BLaER1 treated with 17β-estradiol and CSF1 and Interleukin-3, amounts not matched to agents 10 nM and 100 nM (cell line): ENCODE measurements at regions not wholly inside any gene's neighbourhood (a gene's known extent, or its start where the extent isn't known, plus 50 kb on each side); places are given as distances from the start of the nearest gene placed in this dataset.
A peak's percentile ranks its signal among the peaks of the same experiment; 100 is the strongest.

ENCODE experiments used
- H3K27ac ChIP-seq, 11 experiments: shearing (Covaris generic); formaldehyde crosslinking; 2 replicates each; pipeline ENCODE4 v1.8.1; 2022
- H3K27me3 ChIP-seq, 11 experiments: shearing (Covaris generic); formaldehyde crosslinking; 2 replicates each; pipeline ENCODE4 v1.8.1; 2022
- H3K36me3 ChIP-seq, 11 experiments: shearing (Covaris generic); formaldehyde crosslinking; 2 replicates each; pipeline ENCODE4 v1.8.1; 2022
- H3K4me1 ChIP-seq, 10 experiments: shearing (Covaris generic); formaldehyde crosslinking; 2 replicates each; pipeline ENCODE4 v1.8.1; 2022
- H3K4me2 ChIP-seq, 11 experiments: shearing (Covaris generic); formaldehyde crosslinking; 2 replicates each; pipeline ENCODE4 v1.8.1; 2022
- H3K4me3 ChIP-seq, 10 experiments: shearing (Covaris generic); formaldehyde crosslinking; 2 replicates each; pipeline ENCODE4 v1.8.1; 2022
- H3K9ac ChIP-seq, 11 experiments: shearing (Covaris generic); formaldehyde crosslinking; 2 replicates each; pipeline ENCODE4 v1.8.1; 2022
- H3K9me3 ChIP-seq, 11 experiments: shearing (Covaris generic); formaldehyde crosslinking; replicated peaks in 1 of 11; 2 replicates each; pipeline ENCODE4 v1.8.1; 2022
- H4K20me1 ChIP-seq, 11 experiments: shearing (Covaris generic); formaldehyde crosslinking; 2 replicates each; pipeline ENCODE4 v1.8.1; 2022
- Cebpa-rat ChIP-seq, 11 experiments: shearing (Covaris generic); IDR thresholded peaks; 2 replicates each; pipeline ENCODE4 v1.8.1; 2022

DNA sequence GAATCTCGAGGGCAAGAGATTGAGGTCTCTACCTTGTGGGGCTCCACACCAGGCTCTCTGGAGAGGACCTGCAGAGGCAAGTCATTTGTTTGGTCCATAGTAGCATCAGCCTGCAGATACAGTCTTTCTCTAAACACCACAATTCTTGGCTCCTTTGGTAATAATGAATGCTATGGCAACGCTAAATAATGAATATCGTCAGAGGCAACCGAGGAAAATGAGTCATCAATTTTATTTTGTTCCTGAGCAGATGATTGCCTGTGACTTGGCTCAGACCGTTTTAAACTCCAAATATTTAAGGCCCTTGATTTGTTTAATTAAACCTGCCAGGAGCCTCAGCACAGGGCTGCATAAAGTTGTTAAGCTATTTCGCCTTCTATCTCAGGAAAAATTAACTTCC is 924.1 kb upstream of the TMEM132C start:
- Histone ChIP-seq H4K20me1 (no peaks in the 10 kb centered on the region), H3K4me1 (no peaks in the 10 kb centered on the region), H3K9me3 (peaks cover 0 to 18% (median 11%) of the 10 kb centered on the region in 11 experiments; a peak in 15 of 22 replicates), H3K36me3 (no peaks in the 10 kb centered on the region), H3K9ac (no peak overlapping the region), H3K27ac (no peak overlapping the region), H3K27me3 (no peaks in the 10 kb centered on the region), H3K4me3 (no peak overlapping the region), H3K4me2 (no peak overlapping the region)
- no peak for TF ChIP-seq Cebpa-rat (IDR thresholded peaks at IDR 0.05)

DNA sequence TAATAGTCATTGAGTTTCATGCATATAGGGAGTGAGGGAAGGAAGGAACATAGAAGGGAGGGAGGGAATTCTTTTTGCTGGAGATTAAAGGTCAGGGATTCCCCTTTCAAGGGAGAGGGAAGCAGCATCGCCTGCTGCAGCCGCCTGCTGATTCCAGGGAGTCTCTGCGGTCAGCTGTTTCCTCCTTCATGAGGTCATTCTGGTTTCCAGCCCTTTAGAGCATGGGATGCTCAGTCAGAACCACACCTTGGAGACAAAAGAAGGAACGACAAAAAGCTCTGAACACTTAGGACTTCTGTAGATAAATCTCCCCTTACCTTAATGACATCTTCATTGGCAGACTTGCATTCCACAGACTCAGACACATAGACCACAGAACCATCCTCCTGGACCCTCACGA is 923.0 kb upstream of the TMEM132C start:
- H3K9ac ChIP-seq: no peak overlapping the region
- H3K27ac ChIP-seq: no peak overlapping the region
- H3K4me3 ChIP-seq: no peak overlapping the region
- no peaks in the 10 kb centered on the region for H3K4me1 ChIP-seq
- no peaks in the 10 kb centered on the region for H3K36me3 ChIP-seq
- peaks cover 0 to 18% (median 11%) of the 10 kb centered on the region in 11 experiments; a peak in 15 of 22 replicates for H3K9me3 ChIP-seq
- H4K20me1 ChIP-seq: no peaks in the 10 kb centered on the region
- H3K27me3 ChIP-seq: no peaks in the 10 kb centered on the region
- H3K4me2 ChIP-seq: no peak overlapping the region; a peak in 1 of 22 replicates
- no peak for TF ChIP-seq Cebpa-rat (IDR thresholded peaks at IDR 0.05)

DNA sequence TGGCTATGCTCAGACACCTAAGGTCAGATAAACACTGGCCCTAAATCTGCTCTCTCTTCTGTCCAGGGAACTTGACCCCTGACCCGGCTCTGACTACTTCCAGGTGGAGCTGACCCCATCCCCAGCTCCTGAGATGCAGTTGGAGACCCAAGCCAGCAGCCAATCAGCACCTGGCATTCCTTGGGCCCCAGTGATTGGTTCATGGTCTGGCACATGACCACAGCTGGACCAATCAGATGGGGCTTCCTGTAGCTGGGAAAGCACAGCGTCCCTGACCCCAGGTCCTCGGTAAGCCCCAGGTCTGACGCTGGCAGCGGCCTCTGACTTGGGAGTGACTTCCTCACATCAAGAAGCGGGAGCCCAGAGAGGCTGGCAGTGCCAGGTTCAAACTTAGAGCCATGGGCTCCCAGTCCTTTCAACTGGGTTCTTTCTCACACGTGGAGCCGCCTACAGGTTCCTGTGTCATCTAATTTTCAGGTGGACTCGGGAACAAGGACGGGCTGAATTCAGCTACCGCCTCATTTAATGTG is 915.4 kb upstream of the TMEM132C start:
- H3K27me3 ChIP-seq: no peaks in the 10 kb centered on the region
- H3K36me3 ChIP-seq: no peaks in the 10 kb centered on the region; a peak in 1 of 22 replicates
- H3K4me2 ChIP-seq: no peak overlapping the region
- H3K9ac ChIP-seq: no peak overlapping the region
- TF ChIP-seq Cebpa-rat (IDR thresholded peaks at IDR 0.05): no peak
- H3K4me1 ChIP-seq: no peaks in the 10 kb centered on the region
- no peaks in the 10 kb centered on the region for H4K20me1 ChIP-seq
- peaks cover 23 to 38% (median 27%) of the 10 kb centered on the region in 11 experiments for H3K9me3 ChIP-seq
- H3K4me3 ChIP-seq: no peak overlapping the region
- no peak overlapping the region for H3K27ac ChIP-seq

DNA sequence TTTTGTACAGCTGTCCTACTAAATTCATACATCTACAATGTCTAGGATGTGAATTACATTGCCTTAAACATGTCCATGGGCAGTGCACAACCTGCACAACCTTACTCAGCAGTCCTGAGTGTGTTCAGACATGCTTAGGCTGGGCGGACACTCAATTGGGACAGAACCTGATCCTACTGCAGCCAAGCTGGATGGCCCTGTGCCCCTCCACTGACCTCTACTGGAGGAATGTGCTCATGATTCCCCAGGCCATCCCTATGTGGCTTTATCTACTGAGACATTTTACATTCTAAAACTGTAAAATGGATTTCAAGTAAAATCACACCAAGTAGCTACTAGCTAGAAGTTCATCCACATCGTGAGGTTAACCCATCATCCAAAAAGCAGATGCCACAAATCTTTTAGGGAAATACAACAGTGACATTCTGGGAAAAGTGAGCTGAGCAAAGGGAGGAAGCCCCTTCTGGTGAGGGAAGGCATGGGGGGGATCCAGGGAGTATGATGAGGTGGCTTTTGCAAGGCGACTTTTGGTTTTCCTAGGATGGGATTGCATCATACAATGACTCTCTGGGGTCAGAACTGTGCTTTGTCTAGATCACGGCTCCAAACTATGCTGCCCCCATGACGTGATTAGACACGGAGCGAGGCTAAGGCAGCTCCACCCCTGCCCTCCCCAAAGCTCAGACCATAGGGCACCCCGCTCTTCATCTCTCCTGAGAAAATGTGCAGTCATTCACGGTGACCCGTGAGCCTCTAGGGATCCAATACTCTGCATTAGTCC is 911.7 kb upstream of the TMEM132C start:
- Histone ChIP-seq H3K27me3 (no peaks in the 10 kb centered on the region), H4K20me1 (no peaks in the 10 kb centered on the region)
- TF ChIP-seq Cebpa-rat (IDR thresholded peaks at IDR 0.05): peak in 2 of 11 experiments; percentile 17 to 24; a peak in 1 of 22 replicates

DNA sequence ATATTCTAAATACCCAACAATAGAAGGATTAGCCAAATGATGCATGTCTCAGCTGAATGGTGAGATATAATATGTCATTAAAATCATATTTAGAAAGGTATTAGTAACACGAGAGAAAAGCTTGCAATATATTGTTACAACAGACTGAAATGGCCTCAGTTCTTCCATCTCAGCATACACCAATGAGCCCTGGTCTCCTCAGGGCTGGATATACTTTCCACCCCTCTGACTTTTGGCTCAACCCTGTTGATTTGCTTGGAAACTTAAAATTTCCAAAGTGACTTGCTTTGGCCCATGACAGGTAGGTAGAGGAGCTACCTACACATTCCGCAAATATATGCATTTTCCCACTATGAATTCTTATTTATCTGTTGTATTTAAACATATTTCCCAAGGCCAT is 908.1 kb upstream of the TMEM132C start:
- no peak overlapping the region for H3K27ac ChIP-seq

More for the DNA sequence above, 911.7 kb upstream of the TMEM132C start:
- H3K27ac ChIP-seq: no peak overlapping the region
- no peak overlapping the region for H3K4me3 ChIP-seq
- H3K9ac ChIP-seq: no peak overlapping the region
- no peaks in the 10 kb centered on the region; a peak in 1 of 22 replicates for H3K36me3 ChIP-seq
- no peak overlapping the region for H3K4me2 ChIP-seq
- no peaks in the 10 kb centered on the region for H3K4me1 ChIP-seq
- peaks cover 13 to 18% (median 17%) of the 10 kb centered on the region in 11 experiments for H3K9me3 ChIP-seq

DNA sequence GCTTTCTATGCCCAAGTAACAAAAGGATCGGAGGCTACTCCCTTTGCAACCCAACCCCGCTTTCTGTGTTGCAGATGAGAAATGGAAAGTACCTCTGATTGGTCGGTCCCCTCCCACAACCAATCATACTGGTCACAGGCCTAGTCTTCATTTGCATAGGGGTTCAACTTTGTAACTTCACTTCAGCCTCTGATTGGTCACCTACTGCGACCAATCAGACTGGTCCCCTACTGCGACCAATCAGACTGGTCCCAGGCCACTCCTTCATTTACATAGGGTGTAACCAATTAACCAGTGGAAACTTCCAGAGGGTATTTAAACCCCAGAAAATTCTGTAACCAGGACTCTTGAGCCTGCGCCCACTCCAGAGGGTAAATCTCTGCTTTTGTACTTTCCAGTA is 906.4 kb upstream of the TMEM132C start:
- no peak overlapping the region for H3K27ac ChIP-seq
- H3K27me3 ChIP-seq: no peaks in the 10 kb centered on the region
- H3K4me2 ChIP-seq: no peak overlapping the region
- no peak overlapping the region for H3K9ac ChIP-seq
- H3K4me1 ChIP-seq: no peaks in the 10 kb centered on the region
- peaks cover 0 to 6% (median 0%) of the 10 kb centered on the region in 11 experiments; a peak in 4 of 22 replicates for H3K9me3 ChIP-seq
- no peaks in the 10 kb centered on the region for H3K36me3 ChIP-seq
- no peak for TF ChIP-seq Cebpa-rat (IDR thresholded peaks at IDR 0.05)
- no peaks in the 10 kb centered on the region for H4K20me1 ChIP-seq
- no peak overlapping the region for H3K4me3 ChIP-seq

More for the DNA sequence above, 908.1 kb upstream of the TMEM132C start:
- no peaks in the 10 kb centered on the region for H3K36me3 ChIP-seq
- H3K9me3 ChIP-seq: 0 out of 22 replicates have a peak, but pooled peaks cover 0 to 6% (median 0%) of the 10 kb centered on the region in 11 experiments
- no peaks in the 10 kb centered on the region for H3K4me1 ChIP-seq
- no peak overlapping the region for H3K4me3 ChIP-seq
- H4K20me1 ChIP-seq: no peaks in the 10 kb centered on the region
- H3K27me3 ChIP-seq: no peaks in the 10 kb centered on the region
- no peak overlapping the region for H3K9ac ChIP-seq
- TF ChIP-seq Cebpa-rat (IDR thresholded peaks at IDR 0.05): no peak
- no peak overlapping the region for H3K4me2 ChIP-seq

DNA sequence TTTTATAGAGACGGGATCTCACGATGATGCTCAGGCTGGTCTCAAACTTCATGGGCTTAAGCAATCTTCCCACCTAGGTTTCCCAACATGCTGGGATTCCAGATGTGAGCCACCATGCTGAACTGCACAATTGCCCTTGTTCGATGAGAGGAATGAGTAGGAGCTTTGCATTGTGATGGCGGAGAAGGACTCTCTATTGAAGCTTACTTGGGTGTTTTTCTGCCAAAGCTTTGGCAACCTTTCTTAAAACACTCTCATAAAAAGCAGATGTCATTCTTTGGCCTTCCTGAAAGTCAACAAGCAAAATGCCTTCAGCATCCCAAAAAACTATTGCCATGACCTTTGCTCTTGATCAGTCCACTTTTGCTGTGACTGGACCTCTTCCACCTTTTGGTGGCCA is 904.8 kb upstream of the TMEM132C start:
- Histone ChIP-seq H3K9ac (no peak overlapping the region), H3K4me3 (no peak overlapping the region), H3K4me1 (no peaks in the 10 kb centered on the region), H3K9me3 (peaks cover 0 to 6% (median 0%) of the 10 kb centered on the region in 11 experiments; a peak in 4 of 22 replicates), H3K27me3 (no peaks in the 10 kb centered on the region), H4K20me1 (no peaks in the 10 kb centered on the region), H3K4me2 (no peak overlapping the region), H3K36me3 (no peaks in the 10 kb centered on the region), H3K27ac (no peak overlapping the region)
- TF ChIP-seq Cebpa-rat (IDR thresholded peaks at IDR 0.05): no peak

DNA sequence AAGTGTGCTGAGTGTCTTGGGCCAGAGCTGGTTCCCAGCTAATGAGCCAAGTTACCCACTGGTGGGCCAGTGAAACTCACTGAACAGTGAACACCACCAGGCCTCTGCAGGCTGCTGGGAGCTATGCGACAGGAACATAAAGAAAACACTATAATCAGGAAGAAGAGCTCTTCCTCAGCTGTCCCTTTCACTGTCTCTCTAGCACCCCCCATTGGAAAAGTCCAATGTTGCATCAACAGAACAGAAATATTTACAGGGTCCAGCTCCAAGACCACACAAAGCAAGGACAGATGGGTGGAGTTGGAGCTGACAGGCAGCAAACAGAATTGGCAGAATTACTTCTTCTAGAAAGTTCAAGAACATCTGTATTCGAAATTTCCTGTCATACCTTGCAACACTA is 903.6 kb upstream of the TMEM132C start:
- no peak overlapping the region for H3K27ac ChIP-seq
- H3K27me3 ChIP-seq: no peaks in the 10 kb centered on the region
- H3K9me3 ChIP-seq: peaks cover 0 to 6% (median 2%) of the 10 kb centered on the region in 11 experiments; a peak in 5 of 22 replicates
- H3K36me3 ChIP-seq: no peaks in the 10 kb centered on the region
- H3K4me2 ChIP-seq: no peak overlapping the region
- no peak overlapping the region for H3K9ac ChIP-seq
- no peaks in the 10 kb centered on the region for H3K4me1 ChIP-seq
- no peak for TF ChIP-seq Cebpa-rat (IDR thresholded peaks at IDR 0.05)
- no peaks in the 10 kb centered on the region for H4K20me1 ChIP-seq
- H3K4me3 ChIP-seq: no peak overlapping the region

DNA sequence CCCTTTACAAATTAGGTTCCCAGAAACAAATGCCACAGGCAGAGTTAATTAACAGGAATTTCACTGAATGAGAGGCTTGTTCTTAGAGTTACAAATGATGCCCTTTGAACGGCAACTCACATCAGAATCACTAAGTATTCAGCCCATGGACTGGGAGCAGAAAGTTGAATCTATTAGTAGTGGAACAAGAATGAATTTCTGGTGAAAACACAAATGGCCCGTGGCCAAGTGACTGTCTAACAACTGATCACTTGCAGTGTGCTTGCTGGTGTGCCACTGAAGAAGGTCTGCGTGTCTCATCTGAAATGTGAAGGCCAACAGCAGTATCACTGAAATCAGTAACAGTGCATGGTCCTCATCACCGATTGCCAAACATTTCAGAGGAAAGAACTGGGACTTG is 893.4 kb upstream of the TMEM132C start:
- no peaks in the 10 kb centered on the region for H3K4me1 ChIP-seq
- H3K9ac ChIP-seq: no peak overlapping the region
- H3K4me3 ChIP-seq: no peak overlapping the region
- H3K9me3 ChIP-seq: peaks cover 0 to 3% (median 0%) of the 10 kb centered on the region in 11 experiments; a peak in 1 of 22 replicates
- no peaks in the 10 kb centered on the region for H4K20me1 ChIP-seq
- no peaks in the 10 kb centered on the region for H3K27me3 ChIP-seq
- no peak overlapping the region for H3K27ac ChIP-seq
- H3K36me3 ChIP-seq: no peaks in the 10 kb centered on the region
- no peak overlapping the region for H3K4me2 ChIP-seq
- TF ChIP-seq Cebpa-rat (IDR thresholded peaks at IDR 0.05): no peak
